HG03196 (cell line): ENCODE measurements at regions not wholly inside any gene's neighbourhood (a gene's known extent, or its start where the extent isn't known, plus 50 kb on each side); places are given as distances from the start of the nearest gene placed in this dataset.

Source experiments
- ATAC-seq: cut with Tn5 transposase; IDR thresholded peaks from one replicate; pipeline ENCODE4 v1.9.1; 2021; ENCODE audit not compliant: unreplicated experiment

- no peak for ATAC-seq
Measured at GRCh38 chr15:31857194-31857593, 173.1 kb upstream of the CHRNA7 start.

- no peak for ATAC-seq
Measured at GRCh38 chr15:31858026-31858425, 172.3 kb upstream of the CHRNA7 start.

GRCh38 chr15:31866248-31866647, 164.1 kb upstream of the CHRNA7 start:
- ATAC-seq, result no peak

- ATAC-seq, result no peak
Measured at GRCh38 chr15:31867536-31868442, 162.5 kb upstream of the CHRNA7 start.

GRCh38 chr15:31869686-31870307, 160.5 kb upstream of the CHRNA7 start:
- peak; percentile 16 for ATAC-seq

- ATAC-seq, result peak; percentile 75
Measured at GRCh38 chr15:31870328-31871165, 159.8 kb upstream of the CHRNA7 start, which contains the start of gene OTUD7A. OTUD7A (minus strand) TSS chr15:31870673.

GRCh38 chr15:31871166-31871886, 159.0 kb upstream of the CHRNA7 start:
- no peak for ATAC-seq

- no peak for ATAC-seq
Measured at GRCh38 chr15:31871887-31872281, 158.4 kb upstream of the CHRNA7 start.

- ATAC-seq, result no peak
Measured at GRCh38 chr15:31887246-31887645, 143.1 kb upstream of the CHRNA7 start.

- no peak for ATAC-seq
Measured at GRCh38 chr15:31892513-31892912, 137.8 kb upstream of the CHRNA7 start.

GRCh38 chr15:31893780-31894179, 136.5 kb upstream of the CHRNA7 start:
- ATAC-seq, result no peak

- ATAC-seq, result no peak
Measured at GRCh38 chr15:31897746-31898145, 132.6 kb upstream of the CHRNA7 start.

GRCh38 chr15:31901501-31901900, 128.8 kb upstream of the CHRNA7 start:
- no peak for ATAC-seq

GRCh38 chr15:31905054-31905453, 125.3 kb upstream of the CHRNA7 start:
- ATAC-seq, result no peak

- ATAC-seq, result no peak
Measured at GRCh38 chr15:31925541-31925940, 104.8 kb upstream of the CHRNA7 start.

- ATAC-seq, result no peak
Measured at GRCh38 chr15:31930967-31931366, 99.3 kb upstream of the CHRNA7 start.

GRCh38 chr15:31932576-31932975, 97.7 kb upstream of the CHRNA7 start:
- ATAC-seq, result no peak

- no peak for ATAC-seq
Measured at GRCh38 chr15:31934821-31935220, 95.5 kb upstream of the CHRNA7 start.

- ATAC-seq, result no peak
Measured at GRCh38 chr15:31953478-31953877, 76.8 kb upstream of the CHRNA7 start.

- no peak for ATAC-seq
Measured at GRCh38 chr15:31954374-31955172, 75.7 kb upstream of the CHRNA7 start.
